HG03354 (cell line): ENCODE measurements at regions not wholly inside any gene's neighbourhood (a gene's known extent, or its start where the extent isn't known, plus 50 kb on each side); places are given as distances from the start of the nearest gene placed in this dataset.

ENCODE experiments used
- ATAC-seq: cut with Tn5 transposase; IDR thresholded peaks from one replicate; pipeline ENCODE4 v1.9.1; 2021; ENCODE audit warnings: mild to moderate bottlenecking; ENCODE audit not compliant: unreplicated experiment, poor library complexity, severe bottlenecking

GRCh38 chr12:46459861-46460545, 87.4 kb upstream of the SLC38A2 start:
- ATAC-seq = no peak

DNA sequence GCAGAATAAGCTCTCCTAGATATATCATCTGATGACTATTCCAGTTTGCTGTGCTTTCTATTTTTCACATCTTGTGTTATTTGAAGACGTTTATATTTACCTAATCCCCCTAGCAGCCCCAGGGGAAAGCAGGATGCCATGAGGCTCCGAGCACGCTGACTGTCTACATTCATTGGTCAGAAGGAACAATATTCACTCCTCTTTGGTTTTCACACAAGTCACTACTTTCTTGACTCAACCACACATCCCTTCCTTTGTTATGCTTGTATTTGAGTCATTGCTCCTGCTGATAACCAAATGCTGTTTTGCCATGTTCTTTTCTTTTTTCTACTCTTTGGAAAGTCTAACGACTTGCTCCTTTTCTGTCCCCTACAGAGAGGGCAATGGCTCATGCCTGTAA, 86.5 kb upstream of the SLC38A2 start:
- no peak for ATAC-seq

- ATAC-seq = no peak
Measured at GRCh38 chr12:46458500-46459102, 86.0 kb upstream of the SLC38A2 start.

DNA sequence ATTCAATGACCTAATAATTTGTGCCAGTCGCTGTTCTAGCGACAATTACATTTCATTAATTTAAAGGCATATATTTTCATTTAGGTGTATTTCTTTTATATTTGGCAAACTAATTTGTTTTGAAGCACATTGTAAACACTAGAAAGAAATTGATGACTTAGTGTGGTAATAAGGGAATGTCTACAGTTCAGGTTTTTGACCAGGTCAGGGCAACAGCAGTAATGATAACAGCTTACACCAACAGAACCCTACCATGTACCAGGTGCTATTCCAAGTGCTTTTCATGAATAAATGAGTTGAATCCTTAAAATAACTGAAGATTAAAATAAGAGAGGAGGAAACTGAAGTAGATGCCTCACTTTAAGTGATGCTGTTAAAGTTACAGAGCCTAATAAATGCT, 85.4 kb upstream of the SLC38A2 start:
- ATAC-seq = no peak

DNA sequence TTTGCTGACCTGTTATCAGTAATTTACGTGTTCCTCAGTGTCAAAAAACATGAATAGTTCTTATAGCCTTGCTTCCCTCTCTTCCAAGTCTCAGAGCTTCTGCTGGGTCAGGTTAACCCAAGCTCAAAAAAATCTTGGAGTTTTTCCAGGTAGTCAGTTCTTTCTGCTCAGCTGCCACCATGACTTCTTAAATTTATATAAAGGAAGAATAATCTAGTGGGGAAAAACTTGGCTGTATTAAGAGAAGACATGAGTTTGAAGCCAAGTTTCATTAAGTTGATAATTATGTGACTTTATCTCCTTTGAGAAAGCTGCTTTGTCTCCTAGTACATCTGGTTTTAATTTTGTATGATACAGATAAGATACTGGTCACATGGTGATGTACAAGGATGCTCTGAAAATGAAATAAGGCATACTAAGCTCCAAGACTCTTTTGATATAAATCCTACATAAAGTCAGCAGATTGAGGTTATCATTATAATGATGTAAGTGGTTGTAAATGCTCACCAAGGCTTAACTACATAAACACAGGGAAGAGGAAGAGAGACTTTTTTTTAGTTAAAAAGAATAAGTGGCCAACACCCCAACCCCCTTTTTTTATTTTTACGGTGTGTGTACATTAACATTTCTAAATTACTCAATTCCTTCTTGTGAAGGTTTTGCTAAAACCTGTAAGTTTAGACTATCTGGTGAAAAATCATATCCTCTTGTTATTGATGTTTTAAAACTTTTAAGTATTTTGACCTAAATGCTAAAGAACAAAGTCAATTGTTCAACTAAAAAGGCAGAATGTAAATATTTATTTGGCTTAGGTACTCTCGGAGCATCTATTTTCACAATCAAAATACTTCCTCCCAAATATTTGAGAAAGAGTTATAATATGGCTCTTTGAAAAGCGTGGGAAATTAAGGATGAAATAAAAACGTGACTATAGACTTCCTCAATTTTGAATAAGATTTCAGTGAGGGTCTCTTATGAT, 84.1 kb upstream of the SLC38A2 start:
- no peak for ATAC-seq

GRCh38 chr12:46455648-46456352, 83.2 kb upstream of the SLC38A2 start:
- no peak for ATAC-seq

DNA sequence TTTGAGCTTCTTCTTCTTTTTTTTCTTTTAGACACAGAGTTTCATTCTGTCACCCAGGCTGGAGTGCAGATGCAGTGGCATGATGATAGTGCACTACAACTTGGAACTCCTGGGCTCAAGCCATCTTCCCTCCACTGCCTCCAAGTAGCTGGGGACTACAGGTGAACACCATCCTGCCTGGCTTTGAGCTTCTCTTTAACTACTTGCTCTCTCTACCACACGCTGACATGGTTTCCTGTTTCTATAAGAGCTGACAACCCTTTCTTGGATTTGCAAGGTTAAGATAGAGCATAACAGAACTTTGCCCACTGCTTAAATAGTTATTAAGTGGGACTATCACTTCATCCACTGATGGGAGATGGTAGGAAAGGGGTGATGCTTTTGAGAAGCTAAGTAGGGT, 82.4 kb upstream of the SLC38A2 start:
- ATAC-seq = no peak

DNA sequence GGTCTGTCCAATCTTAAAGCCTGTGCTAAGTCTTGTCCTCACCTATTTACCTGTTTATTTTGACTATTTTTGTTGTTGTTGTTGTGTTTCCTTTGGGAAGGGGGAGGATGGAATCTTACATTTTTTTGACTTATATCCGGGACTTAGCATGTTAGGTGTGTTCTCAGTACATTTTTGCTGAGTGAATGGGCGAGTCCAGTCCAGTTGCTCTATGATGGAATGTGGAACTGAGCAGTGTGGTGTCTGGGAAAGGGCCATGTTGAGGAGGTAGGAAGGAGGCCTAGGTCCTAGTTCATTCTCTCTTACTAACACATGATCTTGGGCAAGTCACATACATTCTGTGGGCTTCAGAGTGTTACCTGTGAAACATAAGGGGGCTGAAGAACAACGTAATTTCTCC, 80.9 kb upstream of the SLC38A2 start:
- ATAC-seq = no peak

GRCh38 chr12:46452776-46453175, 80.2 kb upstream of the SLC38A2 start:
- ATAC-seq = no peak

- no peak for ATAC-seq
Measured at GRCh38 chr12:46452061-46452615, 79.6 kb upstream of the SLC38A2 start.

DNA sequence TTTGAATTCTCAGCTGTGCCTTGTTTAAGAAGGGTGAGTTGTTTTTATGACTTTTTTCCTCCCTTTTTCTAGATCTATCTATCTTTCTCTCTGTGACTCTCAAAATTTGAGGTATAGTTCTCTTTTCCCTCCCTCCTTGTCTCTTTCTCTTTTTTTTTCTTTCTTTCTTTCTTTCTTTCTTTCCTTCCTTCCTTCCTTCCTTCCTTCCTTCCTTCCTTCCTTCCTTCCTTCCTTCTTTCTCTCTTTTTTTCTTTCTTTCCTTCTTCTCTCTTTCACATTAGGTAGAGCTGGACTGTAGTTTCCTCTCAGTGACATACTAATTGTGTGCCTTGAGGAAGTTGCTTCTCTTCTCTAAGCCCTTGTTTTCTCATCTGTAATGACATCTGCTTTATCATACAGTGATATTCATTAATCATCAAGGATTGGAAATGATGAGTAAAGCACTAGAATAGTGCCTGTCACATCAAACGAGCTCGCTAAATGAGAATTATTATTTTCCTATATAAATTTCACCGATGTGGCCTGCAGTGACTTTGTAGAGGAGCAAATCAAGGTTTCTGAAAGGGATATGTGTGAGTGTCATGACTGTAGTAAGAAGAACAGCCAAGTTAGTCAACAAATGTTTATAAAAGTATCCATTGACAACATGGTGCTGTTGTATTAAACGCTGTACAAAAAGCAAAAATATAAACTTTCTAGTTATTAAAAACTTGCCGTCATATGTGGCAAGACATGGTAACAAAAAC, 78.9 kb upstream of the SLC38A2 start:
- ATAC-seq = no peak

DNA sequence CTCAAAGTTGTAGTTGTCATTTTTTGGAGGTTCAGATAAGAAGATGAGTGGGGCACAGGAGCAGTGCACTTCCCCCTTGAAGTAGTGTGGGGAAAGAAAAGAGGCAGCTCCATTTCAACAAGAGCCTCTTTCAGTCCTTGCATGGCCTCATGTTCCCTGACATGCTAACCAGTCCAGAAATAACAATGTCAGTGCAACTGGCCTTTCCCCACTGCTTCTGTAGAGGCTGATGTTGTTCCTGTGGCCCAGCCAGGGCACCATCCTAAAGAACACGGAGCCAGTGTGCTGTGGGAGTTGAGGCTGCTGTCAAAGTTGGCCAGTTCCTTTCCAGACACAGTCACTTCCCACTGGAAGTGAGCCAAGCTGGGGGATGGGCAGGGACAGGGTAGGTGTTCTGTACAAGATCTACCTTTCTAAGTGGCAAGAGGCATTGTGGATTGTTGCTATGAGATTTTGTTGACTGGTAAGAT, 77.7 kb upstream of the SLC38A2 start:
- ATAC-seq = no peak

GRCh38 chr12:46449856-46450255, 77.3 kb upstream of the SLC38A2 start:
- no peak for ATAC-seq

GRCh38 chr12:46449316-46449715, 76.7 kb upstream of the SLC38A2 start:
- no peak for ATAC-seq

DNA sequence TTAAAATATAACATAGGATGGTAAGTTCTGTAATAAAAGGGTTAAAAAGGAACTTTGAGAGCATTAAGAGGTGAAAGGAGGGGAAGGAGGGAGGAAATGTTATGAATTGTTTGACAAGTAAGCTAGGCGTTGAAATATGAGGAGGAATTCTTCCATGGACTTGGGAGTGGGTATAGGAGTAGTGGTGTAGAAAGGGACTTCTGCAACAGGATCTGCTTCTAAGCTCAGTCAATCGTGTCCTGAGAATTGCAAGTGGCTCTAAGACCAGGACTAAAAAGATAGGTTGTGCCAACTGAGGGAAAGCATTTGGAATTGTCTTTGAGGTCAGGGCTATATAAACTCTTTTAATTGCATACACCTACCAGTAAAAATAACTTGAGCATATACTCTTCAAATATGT, 74.1 kb upstream of the SLC38A2 start:
- no peak for ATAC-seq

DNA sequence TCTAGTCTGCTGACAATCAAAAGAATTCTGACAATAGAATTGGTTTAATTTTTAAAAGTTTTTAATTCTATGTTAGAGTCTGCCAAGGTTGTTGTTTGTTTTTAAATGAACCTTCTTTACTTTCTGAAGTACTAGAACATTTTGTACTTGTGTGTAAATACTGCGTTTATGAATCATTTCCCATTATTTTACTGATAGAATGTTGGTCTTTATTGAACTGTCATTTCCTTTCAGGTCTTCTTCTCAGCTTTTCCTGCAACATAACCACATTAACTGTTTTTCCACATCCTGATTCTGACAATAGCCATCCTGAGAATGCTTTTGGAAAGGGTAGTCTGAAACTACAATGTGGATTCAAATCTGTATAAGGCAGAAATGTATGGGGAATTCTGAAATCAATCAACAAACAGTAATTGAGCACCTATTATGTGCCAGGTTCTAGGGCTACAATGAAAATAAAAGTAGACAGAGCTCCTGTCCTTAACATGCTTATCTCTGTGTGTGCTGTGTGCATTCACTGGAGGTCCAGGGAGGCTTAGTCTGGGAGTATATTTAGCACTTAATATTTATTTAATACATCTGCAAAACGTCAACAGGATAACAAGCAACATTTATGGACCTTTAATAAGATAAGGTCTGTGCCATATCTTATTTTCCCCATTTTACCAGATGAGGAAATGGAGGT, 73.1 kb upstream of the SLC38A2 start:
- no peak for ATAC-seq

DNA sequence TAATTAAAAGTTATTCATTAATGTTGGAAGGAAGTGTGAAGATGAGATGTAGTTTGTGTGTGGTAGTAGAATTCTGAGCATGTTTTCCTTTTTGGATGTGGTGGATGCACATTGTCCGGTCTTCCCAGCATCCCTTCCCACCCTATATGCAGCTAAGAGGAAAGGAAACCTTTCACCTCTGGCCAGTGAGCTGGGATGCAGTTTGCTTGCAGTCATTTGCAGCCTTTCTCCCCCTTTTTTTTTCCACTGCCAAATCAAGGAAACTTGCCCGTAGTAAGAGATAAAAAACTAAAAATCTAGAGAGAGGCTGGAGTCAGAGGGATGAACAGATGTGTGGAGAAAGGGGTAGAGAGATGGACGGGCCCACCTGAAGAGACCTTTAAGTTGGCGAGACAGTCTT, 72.5 kb upstream of the SLC38A2 start:
- no peak for ATAC-seq

GRCh38 chr12:46443594-46444263, 71.2 kb upstream of the SLC38A2 start:
- no peak for ATAC-seq
